GM23338 (cell line): ENCODE measurements at regions not wholly inside any gene's neighbourhood (a gene's known extent, or its start where the extent isn't known, plus 50 kb on each side); places are given as distances from the start of the nearest gene placed in this dataset.

Source experiments
- CREB1 ChIP-seq: fragments of 250-450 bp; sonication (Bioruptor Pico); IDR thresholded peaks from 2 replicates; pipeline ENCODE4 v1.5.0; 2020; ENCODE audit warnings: low read depth, mild to moderate bottlenecking, moderate library complexity
- EZH2 ChIP-seq: fragments of 200-600 bp; sonication (generic); IDR thresholded peaks from one replicate; pipeline ENCODE4 v1.8.0; 2017; ENCODE audit warnings: antibody characterized with exemption, mild to moderate bottlenecking, low read depth; ENCODE audit not compliant: unreplicated experiment
- EZH2phosphoT487 ChIP-seq: fragments of 200-600 bp; sonication (generic); IDR thresholded peaks from one replicate; pipeline ENCODE4 v1.8.1; 2018; ENCODE audit warnings: antibody characterized with exemption; ENCODE audit not compliant: unreplicated experiment
- JUNB ChIP-seq: IDR thresholded peaks from one replicate; pipeline ENCODE4 v1.6.1; 2016; ENCODE audit warnings: antibody characterized with exemption; ENCODE audit not compliant: unreplicated experiment
- POLR2AphosphoS5 ChIP-seq: IDR thresholded peaks from 2 replicates; pipeline ENCODE4 v1.6.1; 2016; ENCODE audit warnings: antibody characterized with exemption, low read depth
- REST ChIP-seq: IDR thresholded peaks from one replicate; pipeline ENCODE4 v1.6.1; 2018; ENCODE audit warnings: antibody characterized with exemption; ENCODE audit not compliant: unreplicated experiment
- ZNF114 ChIP-seq: fragments of 250-450 bp; sonication (Bioruptor Pico); IDR thresholded peaks from 2 replicates; pipeline ENCODE4 v1.5.0; 2020; ENCODE audit warnings: mild to moderate bottlenecking, moderate library complexity
- TF ChIP-seq, protein P1 (sequence below), 2 experiments: fragments of 200-600 bp in 1 of 2; sonication (generic) in 1 of 2; conservative IDR thresholded peaks; 2 replicates each; pipeline versions ENCODE4 v1.5.1 to v1.6.1; 2016 to 2017; ENCODE audit warnings: antibody characterized with exemption in 2 of 2, low read depth in 2 of 2, mild to moderate bottlenecking in 2 of 2, moderate library complexity in 1 of 2

GRCh38 chr2:120990451-120990871 lies 254.8 kb downstream of the GLI2 start:
- no peak for TF ChIP-seq POLR2AphosphoS5
- TF ChIP-seq, protein P1, sequence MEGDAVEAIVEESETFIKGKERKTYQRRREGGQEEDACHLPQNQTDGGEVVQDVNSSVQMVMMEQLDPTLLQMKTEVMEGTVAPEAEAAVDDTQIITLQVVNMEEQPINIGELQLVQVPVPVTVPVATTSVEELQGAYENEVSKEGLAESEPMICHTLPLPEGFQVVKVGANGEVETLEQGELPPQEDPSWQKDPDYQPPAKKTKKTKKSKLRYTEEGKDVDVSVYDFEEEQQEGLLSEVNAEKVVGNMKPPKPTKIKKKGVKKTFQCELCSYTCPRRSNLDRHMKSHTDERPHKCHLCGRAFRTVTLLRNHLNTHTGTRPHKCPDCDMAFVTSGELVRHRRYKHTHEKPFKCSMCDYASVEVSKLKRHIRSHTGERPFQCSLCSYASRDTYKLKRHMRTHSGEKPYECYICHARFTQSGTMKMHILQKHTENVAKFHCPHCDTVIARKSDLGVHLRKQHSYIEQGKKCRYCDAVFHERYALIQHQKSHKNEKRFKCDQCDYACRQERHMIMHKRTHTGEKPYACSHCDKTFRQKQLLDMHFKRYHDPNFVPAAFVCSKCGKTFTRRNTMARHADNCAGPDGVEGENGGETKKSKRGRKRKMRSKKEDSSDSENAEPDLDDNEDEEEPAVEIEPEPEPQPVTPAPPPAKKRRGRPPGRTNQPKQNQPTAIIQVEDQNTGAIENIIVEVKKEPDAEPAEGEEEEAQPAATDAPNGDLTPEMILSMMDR (conservative IDR thresholded peaks at IDR 0.05; ENCODE audit: low read depth in 2 of 2) = no peak
- TF ChIP-seq JUNB = no peak
- no peak for TF ChIP-seq REST
- TF ChIP-seq EZH2 = no peak
- no peak for TF ChIP-seq CREB1 (CRISPR knock-in tag)
- TF ChIP-seq EZH2phosphoT487 = no peak
- TF ChIP-seq ZNF114 (CRISPR knock-in tag) = no peak
